ENCODE measurements at regions not wholly inside any gene's neighbourhood (a gene's known extent, or its start where the extent isn't known, plus 50 kb on each side); places are given as distances from the start of the nearest gene placed in this dataset.

DNA sequence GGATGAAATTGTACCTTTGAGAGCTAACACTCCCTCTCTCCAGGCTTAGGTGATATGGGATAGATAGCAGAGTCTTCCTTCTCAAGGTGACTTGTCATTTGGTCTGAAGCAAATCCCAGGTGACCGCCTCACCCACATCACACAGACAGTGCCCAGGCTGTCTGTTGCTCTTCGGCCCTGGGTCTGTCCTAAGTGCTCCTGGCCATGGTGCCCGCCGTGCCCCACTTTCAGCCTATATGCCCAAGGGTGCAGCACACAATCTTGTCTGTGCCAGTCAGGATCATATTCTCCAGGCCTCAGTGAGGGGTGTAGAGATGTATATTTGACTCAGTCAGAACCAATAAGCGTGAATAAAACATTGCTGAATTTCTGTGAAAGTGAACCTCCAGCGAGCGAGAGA, 326.8 kb downstream of the DYSF start:
- TF ChIP-seq EP300 (conservative IDR thresholded peaks at IDR 0.05; ENCODE audit: poor library complexity, severe bottlenecking) (no peak), EZH2 (IDR thresholded peaks at IDR 0.05; ENCODE audit: borderline replicate concordance, insufficient read depth, low read length, poor library complexity, severe bottlenecking) (no peak), POLR2AphosphoS5 (IDR thresholded peaks at IDR 0.05) (no peak)
- TF ChIP-seq, protein P1, sequence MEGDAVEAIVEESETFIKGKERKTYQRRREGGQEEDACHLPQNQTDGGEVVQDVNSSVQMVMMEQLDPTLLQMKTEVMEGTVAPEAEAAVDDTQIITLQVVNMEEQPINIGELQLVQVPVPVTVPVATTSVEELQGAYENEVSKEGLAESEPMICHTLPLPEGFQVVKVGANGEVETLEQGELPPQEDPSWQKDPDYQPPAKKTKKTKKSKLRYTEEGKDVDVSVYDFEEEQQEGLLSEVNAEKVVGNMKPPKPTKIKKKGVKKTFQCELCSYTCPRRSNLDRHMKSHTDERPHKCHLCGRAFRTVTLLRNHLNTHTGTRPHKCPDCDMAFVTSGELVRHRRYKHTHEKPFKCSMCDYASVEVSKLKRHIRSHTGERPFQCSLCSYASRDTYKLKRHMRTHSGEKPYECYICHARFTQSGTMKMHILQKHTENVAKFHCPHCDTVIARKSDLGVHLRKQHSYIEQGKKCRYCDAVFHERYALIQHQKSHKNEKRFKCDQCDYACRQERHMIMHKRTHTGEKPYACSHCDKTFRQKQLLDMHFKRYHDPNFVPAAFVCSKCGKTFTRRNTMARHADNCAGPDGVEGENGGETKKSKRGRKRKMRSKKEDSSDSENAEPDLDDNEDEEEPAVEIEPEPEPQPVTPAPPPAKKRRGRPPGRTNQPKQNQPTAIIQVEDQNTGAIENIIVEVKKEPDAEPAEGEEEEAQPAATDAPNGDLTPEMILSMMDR (IDR thresholded peaks at IDR 0.05; ENCODE audit: poor library complexity, severe bottlenecking), result no peak

Measured in neural cell (in vitro differentiated cells).